ENCODE measurements at regions not wholly inside any gene's neighbourhood (a gene's known extent, or its start where the extent isn't known, plus 50 kb on each side); places are given as distances from the start of the nearest gene placed in this dataset.

DNA sequence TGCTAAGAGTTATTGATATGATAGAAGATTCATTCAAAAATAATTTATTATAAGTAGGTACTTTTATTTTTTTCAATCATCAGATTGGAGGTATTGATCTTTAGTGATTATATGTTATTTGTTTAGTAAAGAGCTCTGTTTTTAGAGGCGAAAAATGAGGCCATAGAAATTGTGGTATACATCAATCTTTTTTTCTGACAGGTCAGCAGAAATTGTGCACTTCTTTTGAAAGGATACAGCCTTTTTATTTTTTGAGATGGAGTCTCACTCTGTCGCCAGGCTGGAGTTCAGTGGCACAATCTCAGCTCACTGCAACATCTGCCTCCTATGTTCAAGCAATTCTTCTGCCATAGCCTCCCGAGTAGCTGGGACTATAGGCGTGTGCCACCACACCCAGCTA lies 292.1 kb downstream of the BAMBI start:
- TF ChIP-seq, protein P1, sequence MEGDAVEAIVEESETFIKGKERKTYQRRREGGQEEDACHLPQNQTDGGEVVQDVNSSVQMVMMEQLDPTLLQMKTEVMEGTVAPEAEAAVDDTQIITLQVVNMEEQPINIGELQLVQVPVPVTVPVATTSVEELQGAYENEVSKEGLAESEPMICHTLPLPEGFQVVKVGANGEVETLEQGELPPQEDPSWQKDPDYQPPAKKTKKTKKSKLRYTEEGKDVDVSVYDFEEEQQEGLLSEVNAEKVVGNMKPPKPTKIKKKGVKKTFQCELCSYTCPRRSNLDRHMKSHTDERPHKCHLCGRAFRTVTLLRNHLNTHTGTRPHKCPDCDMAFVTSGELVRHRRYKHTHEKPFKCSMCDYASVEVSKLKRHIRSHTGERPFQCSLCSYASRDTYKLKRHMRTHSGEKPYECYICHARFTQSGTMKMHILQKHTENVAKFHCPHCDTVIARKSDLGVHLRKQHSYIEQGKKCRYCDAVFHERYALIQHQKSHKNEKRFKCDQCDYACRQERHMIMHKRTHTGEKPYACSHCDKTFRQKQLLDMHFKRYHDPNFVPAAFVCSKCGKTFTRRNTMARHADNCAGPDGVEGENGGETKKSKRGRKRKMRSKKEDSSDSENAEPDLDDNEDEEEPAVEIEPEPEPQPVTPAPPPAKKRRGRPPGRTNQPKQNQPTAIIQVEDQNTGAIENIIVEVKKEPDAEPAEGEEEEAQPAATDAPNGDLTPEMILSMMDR (IDR thresholded peaks at IDR 0.05) = no peak
- Histone ChIP-seq H3K27me3 (ENCODE audit: low read depth) (no peaks in the 10 kb centered on the region), H3K4me3 (no peak overlapping the region), H3K9me3 (no peaks in the 10 kb centered on the region), H3K36me3 (no peaks in the 10 kb centered on the region), H3K4me1 (no peaks in the 10 kb centered on the region), H3K27ac (no peak overlapping the region)
- intact Hi-C loops (cut with DNase I) = no loop called here
- ATAC-seq = no peak
- DNase-seq = no peak

DNA sequence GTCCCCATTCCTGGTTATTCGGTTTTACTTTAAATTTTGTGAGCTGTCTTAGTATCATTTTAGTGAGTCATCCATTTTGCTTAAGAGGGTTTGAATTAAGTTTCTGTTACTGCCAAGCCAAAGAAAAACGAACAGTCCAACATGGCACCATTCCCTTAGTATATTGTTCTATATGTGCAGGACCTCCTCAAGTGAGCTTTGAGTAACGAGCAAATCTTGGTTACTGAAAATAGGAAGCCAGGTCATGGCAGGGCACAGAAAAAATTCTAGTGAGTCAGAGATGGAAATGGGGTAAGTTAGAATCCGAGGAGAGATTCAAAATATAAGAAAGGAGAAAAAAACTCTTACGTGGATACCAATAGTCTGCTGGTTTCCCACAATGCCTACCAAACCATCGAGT lies 292.9 kb downstream of the BAMBI start:
- DNase-seq (no peak), ATAC-seq (no peak)

DNA sequence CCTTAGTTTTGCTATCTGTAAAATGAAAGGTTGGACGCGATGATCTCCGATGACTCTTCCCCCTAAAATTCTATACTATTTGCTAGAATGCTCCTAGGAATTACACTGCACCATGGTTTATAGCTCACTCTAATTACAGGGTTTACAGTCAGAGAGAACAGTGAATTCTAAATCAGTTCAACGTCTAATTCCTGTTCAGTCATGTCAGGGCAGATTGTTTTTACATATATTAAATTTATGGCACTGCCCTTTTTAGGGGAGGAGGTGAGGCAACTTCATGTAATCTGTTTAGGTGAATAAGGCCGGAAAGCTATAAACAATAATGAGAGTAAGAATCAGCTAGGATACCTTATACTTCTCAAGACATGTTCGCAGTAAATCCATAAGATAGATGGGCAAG lies 293.9 kb downstream of the BAMBI start:
- H3K4me1 ChIP-seq = no peaks in the 10 kb centered on the region
- TF ChIP-seq, protein P1 (IDR thresholded peaks at IDR 0.05) = no peak
- DNase-seq = no peak
- no peak for ATAC-seq
- H3K27me3 ChIP-seq (ENCODE audit: low read depth) = no peaks in the 10 kb centered on the region
- no peaks in the 10 kb centered on the region for H3K36me3 ChIP-seq
- H3K4me3 ChIP-seq = no peak overlapping the region
- H3K27ac ChIP-seq = no peak overlapping the region
- intact Hi-C loops (cut with DNase I) = no loop called here
- H3K9me3 ChIP-seq = no peaks in the 10 kb centered on the region

More for the DNA sequence above, 292.9 kb downstream of the BAMBI start:
- Histone ChIP-seq H3K27ac (no peak overlapping the region), H3K4me3 (no peak overlapping the region), H3K9me3 (no peaks in the 10 kb centered on the region), H3K4me1 (no peaks in the 10 kb centered on the region), H3K36me3 (no peaks in the 10 kb centered on the region), H3K27me3 (ENCODE audit: low read depth) (no peaks in the 10 kb centered on the region)
- intact Hi-C loops (cut with DNase I) = no loop called here
- TF ChIP-seq, protein P1 (IDR thresholded peaks at IDR 0.05) = no peak

DNA sequence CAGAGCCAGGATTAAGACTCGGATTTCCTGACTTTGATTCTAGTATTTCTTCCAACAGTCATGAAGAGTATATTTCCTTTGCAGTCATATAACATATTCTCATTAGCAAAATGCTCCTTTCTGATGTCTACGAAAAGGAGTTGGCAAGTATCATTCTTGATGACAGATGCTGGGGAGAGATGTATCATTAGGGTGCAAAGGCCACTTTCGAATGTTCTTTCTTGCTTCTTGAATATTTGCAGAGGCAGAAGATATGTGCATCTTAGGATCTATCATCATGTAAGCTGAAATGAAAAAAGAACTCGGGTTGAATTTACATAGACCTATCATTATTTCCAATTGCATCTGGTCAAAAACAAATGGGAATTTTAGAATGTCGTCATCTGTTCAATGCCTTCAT lies 294.4 kb downstream of the BAMBI start:
- H3K27ac ChIP-seq = no peak overlapping the region
- no peaks in the 10 kb centered on the region for H3K4me1 ChIP-seq
- intact Hi-C loops (cut with DNase I) = no loop called here
- H3K27me3 ChIP-seq (ENCODE audit: low read depth) = no peaks in the 10 kb centered on the region
- no peaks in the 10 kb centered on the region for H3K36me3 ChIP-seq
- no peak for ATAC-seq
- TF ChIP-seq, protein P1 (IDR thresholded peaks at IDR 0.05) = no peak
- no peaks in the 10 kb centered on the region for H3K9me3 ChIP-seq
- H3K4me3 ChIP-seq = no peak overlapping the region
- no peak for DNase-seq

DNA sequence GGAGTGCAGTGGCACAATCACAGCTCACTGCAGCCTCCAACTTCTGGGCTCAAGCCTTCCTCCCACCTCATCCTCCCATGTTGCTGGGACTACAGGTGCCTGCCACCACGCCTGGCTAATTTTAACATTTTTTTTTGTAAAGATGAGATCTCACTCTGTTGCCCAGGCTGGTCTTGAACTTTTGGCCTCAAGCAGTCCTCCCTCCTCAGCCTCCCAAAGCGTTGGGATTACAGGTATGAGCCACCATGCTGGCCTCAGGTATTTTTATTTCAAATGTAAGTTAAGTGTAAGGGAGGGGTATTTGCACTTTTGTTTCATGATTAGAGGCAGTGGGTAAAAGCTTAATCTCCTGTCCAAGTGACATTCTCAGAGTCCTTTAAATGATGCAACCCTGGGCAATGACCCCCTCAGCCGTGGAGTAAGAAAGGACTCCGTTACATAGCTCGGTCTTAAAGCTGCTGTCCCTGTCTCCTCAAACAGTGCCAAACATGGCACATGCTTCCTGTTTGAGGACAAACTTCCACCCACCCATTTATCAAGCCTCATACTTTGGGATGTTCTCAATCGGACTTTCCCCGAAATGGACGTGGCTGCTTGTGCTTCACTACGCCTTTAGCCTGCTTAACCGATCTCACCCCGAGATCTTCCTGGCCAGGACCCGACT lies 296.1 kb downstream of the BAMBI start:
- H3K27me3 ChIP-seq (ENCODE audit: low read depth) = no peaks in the 10 kb centered on the region
- ATAC-seq = no peak
- no peaks in the 10 kb centered on the region for H3K4me1 ChIP-seq
- H3K36me3 ChIP-seq = no peaks in the 10 kb centered on the region
- no peak for DNase-seq
- no peak overlapping the region for H3K27ac ChIP-seq
- no peaks in the 10 kb centered on the region for H3K9me3 ChIP-seq
- intact Hi-C loops (cut with DNase I) = no loop called here
- H3K4me3 ChIP-seq = no peak overlapping the region
- TF ChIP-seq, protein P1 (IDR thresholded peaks at IDR 0.05) = no peak
